CD4-positive, alpha-beta memory T cell (primary cell): ENCODE measurements at regions not wholly inside any gene's neighbourhood (a gene's known extent, or its start where the extent isn't known, plus 50 kb on each side); places are given as distances from the start of the nearest gene placed in this dataset.

ENCODE experiments used
- CTCF ChIA-PET: fragments of 350-600 bp; sonication (Branson Sonifier 250); formaldehyde crosslinking; loops from one replicate; lab custom pipeline; 2021; ENCODE audit warnings: inconsistent platforms; ENCODE audit not compliant: partially characterized antibody; lab: Charles Lee
- POLR2A ChIA-PET: fragments of 350-600 bp; sonication (Branson Sonifier 250); formaldehyde crosslinking; loops from one replicate; lab custom pipeline; 2021; ENCODE audit not compliant: partially characterized antibody; lab: Charles Lee
- DNase-seq, 5 donors: peaks; one replicate each; pipeline versions ENCODE4 v3.0.0 to v3.0.0-alpha.2; 2020 to 2022; ENCODE audit warnings: mixed read lengths in 1 of 5
- H3K27ac ChIP-seq: one replicate; pipeline ENCODE4 v1.7.0; 2013; ENCODE audit warnings: low read depth, low read length
- H3K27me3 ChIP-seq: 2 replicates; pipeline ENCODE4 v1.7.0; 2013; ENCODE audit warnings: mild to moderate bottlenecking, low read length, moderate library complexity; ENCODE audit not compliant: insufficient read depth
- H3K36me3 ChIP-seq: 2 replicates; pipeline ENCODE4 v1.7.0; 2013; ENCODE audit warnings: mild to moderate bottlenecking, low read length, moderate library complexity; ENCODE audit not compliant: insufficient read depth
- H3K4me1 ChIP-seq: 2 replicates; pipeline ENCODE4 v1.7.0; 2013; ENCODE audit warnings: mild to moderate bottlenecking, low read length, moderate library complexity; ENCODE audit not compliant: insufficient read depth
- H3K4me3 ChIP-seq, 2 donors: one replicate each; pipeline ENCODE4 v1.7.0; 2013; ENCODE audit warnings: low read length in 2 of 2, mild to moderate bottlenecking in 1 of 2
- H3K9me3 ChIP-seq, 2 donors: one replicate each; pipeline ENCODE4 v1.7.0; 2013; ENCODE audit warnings: low read length in 2 of 2, control low read depth in 1 of 2; ENCODE audit not compliant: control insufficient read depth in 1 of 2
- H3K27ac Mint-ChIP-seq, 7 donors: one replicate each; pipeline ENCODE4 v1.8.0; 2020 to 2021; ENCODE audit warnings: mixed read lengths in 7 of 7, mild to moderate bottlenecking in 6 of 7, inconsistent platforms in 3 of 7, moderate library complexity in 3 of 7
- H3K27me3 Mint-ChIP-seq, 2 donors: one replicate each; pipeline ENCODE4 v1.8.0; 2020 to 2021; ENCODE audit warnings: mixed read lengths in 2 of 2
- H3K36me3 Mint-ChIP-seq, 2 donors: one replicate each; pipeline ENCODE4 v1.8.0; 2020 to 2021; ENCODE audit warnings: mixed read lengths in 2 of 2, inconsistent platforms in 1 of 2, mild to moderate bottlenecking in 1 of 2
- H3K4me1 Mint-ChIP-seq, 4 donors: one replicate each; pipeline ENCODE4 v1.8.0; 2020 to 2021; ENCODE audit warnings: mixed read lengths in 4 of 4, mild to moderate bottlenecking in 1 of 4
- H3K4me3 Mint-ChIP-seq, 8 donors: one replicate each; pipeline ENCODE4 v1.8.0; 2020 to 2021; ENCODE audit warnings: mixed read lengths in 8 of 8, mild to moderate bottlenecking in 7 of 8, moderate library complexity in 6 of 8, inconsistent platforms in 3 of 8
- H3K9me3 Mint-ChIP-seq, 8 donors: one replicate each; pipeline ENCODE4 v1.8.0; 2020 to 2021; ENCODE audit warnings: mixed read lengths in 8 of 8, mild to moderate bottlenecking in 5 of 8, inconsistent platforms in 3 of 8, moderate library complexity in 1 of 8
- intact Hi-C: fragments of 100-400 bp; cut with micrococcal nuclease; formaldehyde crosslinking; loops from one replicate; pipeline ENCODE4 v1.15.1; 2023

- ChIA-PET POLR2A (no interaction called here), CTCF (no interaction called here)
- Mint-ChIP-seq H3K27ac (no peak overlapping the region), H3K4me1 (no peaks in the 10 kb centered on the region), H3K36me3 (no peaks in the 10 kb centered on the region), H3K4me3 (no peak overlapping the region), H3K27me3 (peaks cover 1 to 4% of the 10 kb centered on the region in 2 donors), H3K9me3 (peaks cover 0 to 5% (median 0%) of the 10 kb centered on the region in 8 donors)
- DNase-seq, result no peak
- Histone ChIP-seq H3K27me3 (no peaks in the 10 kb centered on the region), H3K27ac (no peak overlapping the region), H3K4me1 (no peaks in the 10 kb centered on the region), H3K9me3 (no peaks in the 10 kb centered on the region), H3K4me3 (no peak overlapping the region), H3K36me3 (no peaks in the 10 kb centered on the region)
- intact Hi-C loops, result no loop called here
Observed at GRCh38 chr3:182259579-182259978, 533.7 kb upstream of the ATP11B start.

- CTCF ChIA-PET, result no interaction called here
- DNase-seq, result no peak
Observed at GRCh38 chr3:182261041-182261440, 532.3 kb upstream of the ATP11B start.

GRCh38 chr3:182268711-182269110, 524.6 kb upstream of the ATP11B start:
- Mint-ChIP-seq H3K27me3 (no peaks in the 10 kb centered on the region), H3K36me3 (no peaks in the 10 kb centered on the region), H3K4me1 (no peaks in the 10 kb centered on the region), H3K9me3 (no peaks in the 10 kb centered on the region), H3K27ac (no peak overlapping the region), H3K4me3 (no peak overlapping the region)
- no peak for DNase-seq
- Histone ChIP-seq H3K4me1 (no peaks in the 10 kb centered on the region), H3K36me3 (no peaks in the 10 kb centered on the region), H3K27ac (no peak overlapping the region), H3K9me3 (no peaks in the 10 kb centered on the region), H3K27me3 (no peaks in the 10 kb centered on the region), H3K4me3 (no peak overlapping the region)
- ChIA-PET POLR2A (no interaction called here), CTCF (no interaction called here)
- intact Hi-C loops, result no loop called here

More at GRCh38 chr3:182261041-182261440, 532.3 kb upstream of the ATP11B start:
- Mint-ChIP-seq H3K27me3 (peaks cover 1 to 3% of the 10 kb centered on the region in 2 donors), H3K4me3 (no peak overlapping the region), H3K4me1 (no peaks in the 10 kb centered on the region), H3K27ac (no peak overlapping the region), H3K36me3 (no peaks in the 10 kb centered on the region), H3K9me3 (peaks cover 0 to 5% (median 0%) of the 10 kb centered on the region in 8 donors)
- POLR2A ChIA-PET, result no interaction called here
- Histone ChIP-seq H3K36me3 (no peaks in the 10 kb centered on the region), H3K9me3 (no peaks in the 10 kb centered on the region), H3K4me1 (no peaks in the 10 kb centered on the region), H3K27me3 (no peaks in the 10 kb centered on the region), H3K4me3 (no peak overlapping the region), H3K27ac (no peak overlapping the region)
- intact Hi-C loops, result no loop called here

- ChIA-PET POLR2A (no interaction called here), CTCF (no interaction called here)
- H3K9me3 ChIP-seq, result no peaks in the 10 kb centered on the region
- no peaks in the 10 kb centered on the region for H3K27me3 ChIP-seq
- no peaks in the 10 kb centered on the region for H3K36me3 Mint-ChIP-seq
- peaks cover 0 to 2% (median 0%) of the 10 kb centered on the region in 8 donors for H3K9me3 Mint-ChIP-seq
- no peak overlapping the region for H3K4me3 ChIP-seq
- H3K4me3 Mint-ChIP-seq, result no peak overlapping the region
- DNase-seq, result no peak
- H3K27ac ChIP-seq, result no peak overlapping the region
- H3K4me1 ChIP-seq, result no peaks in the 10 kb centered on the region
- H3K36me3 ChIP-seq, result no peaks in the 10 kb centered on the region
- intact Hi-C loops, result no loop called here
- H3K4me1 Mint-ChIP-seq, result no peaks in the 10 kb centered on the region
- peaks cover 0 to 1% of the 10 kb centered on the region in 2 donors for H3K27me3 Mint-ChIP-seq
- no peak overlapping the region for H3K27ac Mint-ChIP-seq
Observed at GRCh38 chr3:182276512-182276911, 516.8 kb upstream of the ATP11B start.

GRCh38 chr3:182284793-182285192, 508.5 kb upstream of the ATP11B start:
- intact Hi-C loops, result no loop called here
- no peaks in the 10 kb centered on the region for H3K27me3 Mint-ChIP-seq

GRCh38 chr3:182292591-182292990, 500.7 kb upstream of the ATP11B start:
- Mint-ChIP-seq H3K36me3 (no peaks in the 10 kb centered on the region), H3K9me3 (peaks cover 0 to 4% (median 0%) of the 10 kb centered on the region in 8 donors), H3K27me3 (no peaks in the 10 kb centered on the region), H3K4me1 (no peaks in the 10 kb centered on the region), H3K4me3 (no peak overlapping the region), H3K27ac (no peak overlapping the region)
- Histone ChIP-seq H3K27ac (no peak overlapping the region), H3K4me3 (no peak overlapping the region), H3K36me3 (no peaks in the 10 kb centered on the region), H3K9me3 (no peaks in the 10 kb centered on the region), H3K4me1 (no peaks in the 10 kb centered on the region), H3K27me3 (no peaks in the 10 kb centered on the region)
- DNase-seq, result no peak
- CTCF ChIA-PET, result no interaction called here
- POLR2A ChIA-PET, result no interaction called here
- intact Hi-C loops, result no loop called here

More at GRCh38 chr3:182284793-182285192, 508.5 kb upstream of the ATP11B start:
- no peak overlapping the region for H3K27ac ChIP-seq
- Mint-ChIP-seq H3K27ac (no peak overlapping the region), H3K9me3 (peaks cover 0 to 5% (median 0%) of the 10 kb centered on the region in 8 donors), H3K36me3 (no peaks in the 10 kb centered on the region), H3K4me3 (no peak overlapping the region), H3K4me1 (no peaks in the 10 kb centered on the region)
- no peaks in the 10 kb centered on the region for H3K36me3 ChIP-seq
- no peaks in the 10 kb centered on the region for H3K4me1 ChIP-seq
- H3K27me3 ChIP-seq, result no peaks in the 10 kb centered on the region
- H3K9me3 ChIP-seq, result no peaks in the 10 kb centered on the region
- POLR2A ChIA-PET, result no interaction called here
- CTCF ChIA-PET, result no interaction called here
- no peak for DNase-seq
- no peak overlapping the region for H3K4me3 ChIP-seq

GRCh38 chr3:182294256-182294655, 499.0 kb upstream of the ATP11B start:
- ChIA-PET POLR2A (no interaction called here), CTCF (no interaction called here)
- Mint-ChIP-seq H3K27ac (no peak overlapping the region), H3K9me3 (peaks cover 0 to 4% (median 0%) of the 10 kb centered on the region in 8 donors), H3K4me3 (no peak overlapping the region), H3K36me3 (no peaks in the 10 kb centered on the region), H3K27me3 (no peaks in the 10 kb centered on the region), H3K4me1 (no peaks in the 10 kb centered on the region)
- no peak for DNase-seq
- Histone ChIP-seq H3K27ac (no peak overlapping the region), H3K9me3 (no peaks in the 10 kb centered on the region), H3K27me3 (no peaks in the 10 kb centered on the region), H3K4me3 (no peak overlapping the region), H3K4me1 (no peaks in the 10 kb centered on the region), H3K36me3 (no peaks in the 10 kb centered on the region)
- intact Hi-C loops, result no loop called here

GRCh38 chr3:182294696-182295095, 498.6 kb upstream of the ATP11B start:
- Mint-ChIP-seq H3K4me3 (no peak overlapping the region), H3K27ac (no peak overlapping the region), H3K4me1 (no peaks in the 10 kb centered on the region), H3K36me3 (no peaks in the 10 kb centered on the region), H3K27me3 (no peaks in the 10 kb centered on the region), H3K9me3 (peaks cover 0 to 3% (median 0%) of the 10 kb centered on the region in 8 donors)
- no peak overlapping the region for H3K4me3 ChIP-seq
- intact Hi-C loops, result no loop called here
- CTCF ChIA-PET, result no interaction called here
- H3K4me1 ChIP-seq, result no peaks in the 10 kb centered on the region
- no peaks in the 10 kb centered on the region for H3K27me3 ChIP-seq
- H3K9me3 ChIP-seq, result no peaks in the 10 kb centered on the region
- H3K27ac ChIP-seq, result no peak overlapping the region
- H3K36me3 ChIP-seq, result no peaks in the 10 kb centered on the region
- POLR2A ChIA-PET, result no interaction called here
- no peak for DNase-seq
